Loucy (cell line): ENCODE measurements at regions not wholly inside any gene's neighbourhood (a gene's known extent, or its start where the extent isn't known, plus 50 kb on each side); places are given as distances from the start of the nearest gene placed in this dataset.
"Not testable (repeated sequence)": the region's sequence is repeated elsewhere in the genome, so short reads cannot be mapped to it uniquely, and the experiment has no call there.

Experiments
- EZH2phosphoT487 ChIP-seq: fragments of 200-600 bp; IDR thresholded peaks from 2 replicates; pipeline ENCODE4 v1.6.1; 2018; ENCODE audit warnings: antibody characterized with exemption, mild to moderate bottlenecking, moderate library complexity, borderline replicate concordance
- TF ChIP-seq, protein P1 (sequence below): fragments of 200-600 bp; sonication (generic); conservative IDR thresholded peaks from 2 replicates; pipeline ENCODE4 v1.5.1; 2014; ENCODE audit warnings: mild to moderate bottlenecking, antibody characterized with exemption, low read length

DNA sequence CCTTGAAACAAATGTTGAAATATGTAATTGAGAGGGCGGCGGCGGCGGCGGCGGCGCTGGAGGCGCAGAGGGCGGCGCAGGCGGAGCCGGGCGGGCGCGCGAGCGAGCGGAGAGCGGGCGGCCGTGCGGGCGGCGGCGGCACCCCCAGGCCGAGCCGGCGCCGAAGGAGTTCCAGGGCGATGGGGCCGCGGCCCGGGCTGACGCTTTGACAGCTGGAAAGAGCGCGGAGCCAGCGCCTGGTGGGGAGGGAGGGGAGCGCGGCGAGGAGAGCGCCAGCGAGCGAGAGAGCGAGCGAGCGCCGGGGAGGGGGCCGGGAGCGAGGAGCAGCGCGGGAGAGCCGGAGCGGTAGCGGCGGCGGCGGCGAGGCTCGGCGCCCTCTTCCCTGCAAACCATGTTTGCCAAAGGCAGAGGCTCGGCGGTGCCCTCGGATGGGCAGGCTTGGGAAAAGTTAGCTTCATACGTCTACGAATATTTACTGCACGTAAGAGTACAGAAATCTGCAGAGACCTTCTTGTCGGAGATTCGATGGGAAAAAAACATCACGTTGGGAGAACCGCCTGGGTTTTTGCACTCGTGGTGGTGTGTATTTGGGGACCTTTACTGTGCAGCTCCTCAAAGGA is 116.8 kb upstream of the CDK13 start:
- TF ChIP-seq, protein P1, sequence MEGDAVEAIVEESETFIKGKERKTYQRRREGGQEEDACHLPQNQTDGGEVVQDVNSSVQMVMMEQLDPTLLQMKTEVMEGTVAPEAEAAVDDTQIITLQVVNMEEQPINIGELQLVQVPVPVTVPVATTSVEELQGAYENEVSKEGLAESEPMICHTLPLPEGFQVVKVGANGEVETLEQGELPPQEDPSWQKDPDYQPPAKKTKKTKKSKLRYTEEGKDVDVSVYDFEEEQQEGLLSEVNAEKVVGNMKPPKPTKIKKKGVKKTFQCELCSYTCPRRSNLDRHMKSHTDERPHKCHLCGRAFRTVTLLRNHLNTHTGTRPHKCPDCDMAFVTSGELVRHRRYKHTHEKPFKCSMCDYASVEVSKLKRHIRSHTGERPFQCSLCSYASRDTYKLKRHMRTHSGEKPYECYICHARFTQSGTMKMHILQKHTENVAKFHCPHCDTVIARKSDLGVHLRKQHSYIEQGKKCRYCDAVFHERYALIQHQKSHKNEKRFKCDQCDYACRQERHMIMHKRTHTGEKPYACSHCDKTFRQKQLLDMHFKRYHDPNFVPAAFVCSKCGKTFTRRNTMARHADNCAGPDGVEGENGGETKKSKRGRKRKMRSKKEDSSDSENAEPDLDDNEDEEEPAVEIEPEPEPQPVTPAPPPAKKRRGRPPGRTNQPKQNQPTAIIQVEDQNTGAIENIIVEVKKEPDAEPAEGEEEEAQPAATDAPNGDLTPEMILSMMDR, result not testable (repeated sequence)
- TF ChIP-seq EZH2phosphoT487, result not testable (repeated sequence)
